ENCODE measurements at regions not wholly inside any gene's neighbourhood (a gene's known extent, or its start where the extent isn't known, plus 50 kb on each side); places are given as distances from the start of the nearest gene placed in this dataset.
"Not testable (repeated sequence)": the region's sequence is repeated elsewhere in the genome, so short reads cannot be mapped to it uniquely, and the experiment has no call there.

GRCh38 chr15:95679847-95680582, 650.5 kb upstream of the NR2F2 start:
- no peak for DNase-seq

GRCh38 chr15:95680728-95681127, 649.8 kb upstream of the NR2F2 start:
- DNase-seq: no peak

GRCh38 chr15:95681836-95682544, 648.5 kb upstream of the NR2F2 start:
- no peak for DNase-seq

GRCh38 chr15:95684126-95684525, 646.4 kb upstream of the NR2F2 start:
- no peak for DNase-seq

- DNase-seq: peak; percentile 27 to 60
These were observed 645.8 kb upstream of the NR2F2 start for GRCh38 chr15:95684693-95685115.

- no peak for DNase-seq
These were observed 643.4 kb upstream of the NR2F2 start for GRCh38 chr15:95687061-95687460.

- no peak for DNase-seq
These were observed 642.8 kb upstream of the NR2F2 start for GRCh38 chr15:95687686-95688085.

GRCh38 chr15:95690631-95691340, 639.7 kb upstream of the NR2F2 start:
- no peak for DNase-seq

GRCh38 chr15:95693917-95694316, 636.6 kb upstream of the NR2F2 start:
- DNase-seq: peak in 1 of 2 experiments; percentile 20

- no peak for DNase-seq
These were observed 632.3 kb upstream of the NR2F2 start for GRCh38 chr15:95698230-95698629.

GRCh38 chr15:95698951-95699350, 631.5 kb upstream of the NR2F2 start:
- DNase-seq: no peak

- no peak for DNase-seq
These were observed 630.9 kb upstream of the NR2F2 start for GRCh38 chr15:95699578-95699977.

- DNase-seq: not testable (repeated sequence)
These were observed 629.8 kb upstream of the NR2F2 start for GRCh38 chr15:95700692-95701091.

GRCh38 chr15:95701410-95701809, 629.1 kb upstream of the NR2F2 start:
- no peak for DNase-seq

GRCh38 chr15:95709959-95710695, 620.4 kb upstream of the NR2F2 start:
- DNase-seq: no peak

GRCh38 chr15:95712785-95713184, 617.7 kb upstream of the NR2F2 start:
- no peak for DNase-seq

- DNase-seq: no peak
These were observed 617.2 kb upstream of the NR2F2 start for GRCh38 chr15:95713324-95713723.

- DNase-seq: no peak
These were observed 615.2 kb upstream of the NR2F2 start for GRCh38 chr15:95715116-95715903.

- no peak for DNase-seq
These were observed 614.4 kb upstream of the NR2F2 start for GRCh38 chr15:95715906-95716656.

- no peak for DNase-seq
These were observed 613.8 kb upstream of the NR2F2 start for GRCh38 chr15:95716708-95717107.

- DNase-seq: no peak
These were observed 612.1 kb upstream of the NR2F2 start for GRCh38 chr15:95718441-95718840.
